CD4-positive, alpha-beta memory T cell (primary cell): ENCODE measurements at regions not wholly inside any gene's neighbourhood (a gene's known extent, or its start where the extent isn't known, plus 50 kb on each side); places are given as distances from the start of the nearest gene placed in this dataset.

Experiments
- CTCF ChIA-PET: fragments of 350-600 bp; sonication (Branson Sonifier 250); formaldehyde crosslinking; loops from one replicate; lab custom pipeline; 2021; ENCODE audit warnings: inconsistent platforms; ENCODE audit not compliant: partially characterized antibody; lab: Charles Lee
- POLR2A ChIA-PET: fragments of 350-600 bp; sonication (Branson Sonifier 250); formaldehyde crosslinking; loops from one replicate; lab custom pipeline; 2021; ENCODE audit not compliant: partially characterized antibody; lab: Charles Lee
- DNase-seq, 5 donors: peaks; one replicate each; pipeline versions ENCODE4 v3.0.0 to v3.0.0-alpha.2; 2020 to 2022; ENCODE audit warnings: mixed read lengths in 1 of 5
- H3K27ac ChIP-seq: one replicate; pipeline ENCODE4 v1.7.0; 2013; ENCODE audit warnings: low read depth, low read length
- H3K27me3 ChIP-seq: 2 replicates; pipeline ENCODE4 v1.7.0; 2013; ENCODE audit warnings: mild to moderate bottlenecking, low read length, moderate library complexity; ENCODE audit not compliant: insufficient read depth
- H3K36me3 ChIP-seq: 2 replicates; pipeline ENCODE4 v1.7.0; 2013; ENCODE audit warnings: mild to moderate bottlenecking, low read length, moderate library complexity; ENCODE audit not compliant: insufficient read depth
- H3K4me1 ChIP-seq: 2 replicates; pipeline ENCODE4 v1.7.0; 2013; ENCODE audit warnings: mild to moderate bottlenecking, low read length, moderate library complexity; ENCODE audit not compliant: insufficient read depth
- H3K4me3 ChIP-seq, 2 donors: one replicate each; pipeline ENCODE4 v1.7.0; 2013; ENCODE audit warnings: low read length in 2 of 2, mild to moderate bottlenecking in 1 of 2
- H3K9me3 ChIP-seq, 2 donors: one replicate each; pipeline ENCODE4 v1.7.0; 2013; ENCODE audit warnings: low read length in 2 of 2, control low read depth in 1 of 2; ENCODE audit not compliant: control insufficient read depth in 1 of 2
- H3K27ac Mint-ChIP-seq, 7 donors: one replicate each; pipeline ENCODE4 v1.8.0; 2020 to 2021; ENCODE audit warnings: mixed read lengths in 7 of 7, mild to moderate bottlenecking in 6 of 7, inconsistent platforms in 3 of 7, moderate library complexity in 3 of 7
- H3K27me3 Mint-ChIP-seq, 2 donors: one replicate each; pipeline ENCODE4 v1.8.0; 2020 to 2021; ENCODE audit warnings: mixed read lengths in 2 of 2
- H3K36me3 Mint-ChIP-seq, 2 donors: one replicate each; pipeline ENCODE4 v1.8.0; 2020 to 2021; ENCODE audit warnings: mixed read lengths in 2 of 2, inconsistent platforms in 1 of 2, mild to moderate bottlenecking in 1 of 2
- H3K4me1 Mint-ChIP-seq, 4 donors: one replicate each; pipeline ENCODE4 v1.8.0; 2020 to 2021; ENCODE audit warnings: mixed read lengths in 4 of 4, mild to moderate bottlenecking in 1 of 4
- H3K4me3 Mint-ChIP-seq, 8 donors: one replicate each; pipeline ENCODE4 v1.8.0; 2020 to 2021; ENCODE audit warnings: mixed read lengths in 8 of 8, mild to moderate bottlenecking in 7 of 8, moderate library complexity in 6 of 8, inconsistent platforms in 3 of 8
- H3K9me3 Mint-ChIP-seq, 8 donors: one replicate each; pipeline ENCODE4 v1.8.0; 2020 to 2021; ENCODE audit warnings: mixed read lengths in 8 of 8, mild to moderate bottlenecking in 5 of 8, inconsistent platforms in 3 of 8, moderate library complexity in 1 of 8
- intact Hi-C: fragments of 100-400 bp; cut with micrococcal nuclease; formaldehyde crosslinking; loops from one replicate; pipeline ENCODE4 v1.15.1; 2023

- H3K4me1 Mint-ChIP-seq: no peaks in the 10 kb centered on the region
- no peak overlapping the region for H3K4me3 Mint-ChIP-seq
- ChIA-PET POLR2A (no interaction called here), CTCF (no interaction called here)
- no peak overlapping the region for H3K27ac ChIP-seq
- no peaks in the 10 kb centered on the region for H3K9me3 ChIP-seq
- no peaks in the 10 kb centered on the region for H3K4me1 ChIP-seq
- H3K9me3 Mint-ChIP-seq: peaks cover 0 to 3% (median 0%) of the 10 kb centered on the region in 8 donors
- no peaks in the 10 kb centered on the region for H3K36me3 ChIP-seq
- H3K4me3 ChIP-seq: no peak overlapping the region
- intact Hi-C loops: no loop called here
- peaks cover 0 to 9% of the 10 kb centered on the region in 2 donors for H3K27me3 Mint-ChIP-seq
- H3K27ac Mint-ChIP-seq: no peak overlapping the region
- DNase-seq: no peak
- H3K36me3 Mint-ChIP-seq: no peaks in the 10 kb centered on the region
- no peaks in the 10 kb centered on the region for H3K27me3 ChIP-seq
Observed at GRCh38 chr17:15095935-15096334, 169.2 kb downstream of the PMP22 start.

- peaks cover 0 to 3% (median 0%) of the 10 kb centered on the region in 8 donors for H3K9me3 Mint-ChIP-seq
- intact Hi-C loops: no loop called here
- peaks cover 3 to 10% of the 10 kb centered on the region in 2 donors for H3K27me3 Mint-ChIP-seq
- no peak overlapping the region for H3K4me3 Mint-ChIP-seq
- ChIA-PET POLR2A (no interaction called here), CTCF (no interaction called here)
- no peak for DNase-seq
- Histone ChIP-seq H3K36me3 (no peaks in the 10 kb centered on the region), H3K9me3 (no peaks in the 10 kb centered on the region), H3K27ac (no peak overlapping the region), H3K4me1 (no peaks in the 10 kb centered on the region), H3K4me3 (no peak overlapping the region), H3K27me3 (no peaks in the 10 kb centered on the region)
- no peak overlapping the region for H3K27ac Mint-ChIP-seq
- no peaks in the 10 kb centered on the region for H3K36me3 Mint-ChIP-seq
- H3K4me1 Mint-ChIP-seq: no peaks in the 10 kb centered on the region
Observed at GRCh38 chr17:15092762-15093161, 172.4 kb downstream of the PMP22 start.

DNA sequence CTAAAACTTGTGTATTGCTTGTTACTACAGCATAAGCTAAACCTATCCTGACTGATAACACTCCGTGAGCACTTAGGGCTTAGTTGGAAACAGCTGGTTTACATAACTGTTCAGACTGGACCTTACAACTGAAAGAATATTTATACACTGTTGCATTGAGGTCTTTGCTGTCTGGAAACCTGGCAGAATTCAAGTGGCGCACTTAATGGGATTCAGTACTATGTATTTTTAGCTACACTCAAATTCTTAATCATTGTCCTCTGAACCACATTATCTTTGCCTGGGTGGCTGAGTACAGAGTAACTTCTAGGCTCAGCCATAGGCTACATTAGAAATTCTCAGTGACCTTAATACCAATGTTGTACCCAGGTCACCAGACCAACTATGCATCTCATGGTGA lies 172.9 kb downstream of the PMP22 start:
- peaks cover 3 to 13% of the 10 kb centered on the region in 2 donors for H3K27me3 Mint-ChIP-seq
- no peak overlapping the region for H3K27ac Mint-ChIP-seq
- ChIA-PET POLR2A (no interaction called here), CTCF (no interaction called here)
- DNase-seq: no peak
- intact Hi-C loops: no loop called here
- H3K9me3 Mint-ChIP-seq: peaks cover 0 to 3% (median 0%) of the 10 kb centered on the region in 8 donors
- Histone ChIP-seq H3K27me3 (no peaks in the 10 kb centered on the region), H3K4me3 (no peak overlapping the region), H3K36me3 (no peaks in the 10 kb centered on the region), H3K4me1 (no peaks in the 10 kb centered on the region), H3K9me3 (no peaks in the 10 kb centered on the region), H3K27ac (no peak overlapping the region)
- H3K4me1 Mint-ChIP-seq: no peaks in the 10 kb centered on the region
- H3K36me3 Mint-ChIP-seq: no peaks in the 10 kb centered on the region
- H3K4me3 Mint-ChIP-seq: no peak overlapping the region

GRCh38 chr17:15091825-15092224 lies 173.3 kb downstream of the PMP22 start:
- ChIA-PET POLR2A (no interaction called here), CTCF (no interaction called here)
- no peaks in the 10 kb centered on the region for H3K36me3 Mint-ChIP-seq
- no peak for DNase-seq
- H3K4me1 Mint-ChIP-seq: no peaks in the 10 kb centered on the region
- Histone ChIP-seq H3K9me3 (no peaks in the 10 kb centered on the region), H3K27ac (no peak overlapping the region), H3K4me1 (no peaks in the 10 kb centered on the region), H3K27me3 (no peaks in the 10 kb centered on the region), H3K4me3 (no peak overlapping the region), H3K36me3 (no peaks in the 10 kb centered on the region)
- no peak overlapping the region for H3K27ac Mint-ChIP-seq
- H3K27me3 Mint-ChIP-seq: peaks cover 3 to 14% of the 10 kb centered on the region in 2 donors
- H3K4me3 Mint-ChIP-seq: no peak overlapping the region
- peaks cover 0 to 3% (median 0%) of the 10 kb centered on the region in 8 donors for H3K9me3 Mint-ChIP-seq
- intact Hi-C loops: no loop called here

GRCh38 chr17:15090533-15090932 lies 174.6 kb downstream of the PMP22 start:
- no peak for DNase-seq

GRCh38 chr17:15087946-15088345 lies 177.2 kb downstream of the PMP22 start:
- Histone ChIP-seq H3K36me3 (no peaks in the 10 kb centered on the region), H3K4me1 (no peaks in the 10 kb centered on the region), H3K9me3 (no peaks in the 10 kb centered on the region), H3K27me3 (no peaks in the 10 kb centered on the region), H3K4me3 (no peak overlapping the region), H3K27ac (no peak overlapping the region)
- H3K27ac Mint-ChIP-seq: no peak overlapping the region
- POLR2A ChIA-PET: no interaction called here
- CTCF ChIA-PET: no interaction called here
- no peaks in the 10 kb centered on the region for H3K9me3 Mint-ChIP-seq
- no peaks in the 10 kb centered on the region for H3K4me1 Mint-ChIP-seq
- H3K36me3 Mint-ChIP-seq: no peaks in the 10 kb centered on the region
- no peak for DNase-seq
- H3K27me3 Mint-ChIP-seq: peaks cover 15 to 22% of the 10 kb centered on the region in 2 donors
- H3K4me3 Mint-ChIP-seq: no peak overlapping the region
- intact Hi-C loops: no loop called here

More at GRCh38 chr17:15090533-15090932, 174.6 kb downstream of the PMP22 start:
- H3K27me3 Mint-ChIP-seq: peaks cover 9 to 19% of the 10 kb centered on the region in 2 donors
- Histone ChIP-seq H3K36me3 (no peaks in the 10 kb centered on the region), H3K4me1 (no peaks in the 10 kb centered on the region), H3K27ac (no peak overlapping the region), H3K27me3 (no peaks in the 10 kb centered on the region), H3K9me3 (no peaks in the 10 kb centered on the region), H3K4me3 (no peak overlapping the region)
- H3K36me3 Mint-ChIP-seq: no peaks in the 10 kb centered on the region
- POLR2A ChIA-PET: no interaction called here
- peaks cover 0 to 3% (median 0%) of the 10 kb centered on the region in 8 donors for H3K9me3 Mint-ChIP-seq
- no peaks in the 10 kb centered on the region for H3K4me1 Mint-ChIP-seq
- H3K4me3 Mint-ChIP-seq: no peak overlapping the region
- no peak overlapping the region for H3K27ac Mint-ChIP-seq
- CTCF ChIA-PET: no interaction called here
- intact Hi-C loops: no loop called here

DNA sequence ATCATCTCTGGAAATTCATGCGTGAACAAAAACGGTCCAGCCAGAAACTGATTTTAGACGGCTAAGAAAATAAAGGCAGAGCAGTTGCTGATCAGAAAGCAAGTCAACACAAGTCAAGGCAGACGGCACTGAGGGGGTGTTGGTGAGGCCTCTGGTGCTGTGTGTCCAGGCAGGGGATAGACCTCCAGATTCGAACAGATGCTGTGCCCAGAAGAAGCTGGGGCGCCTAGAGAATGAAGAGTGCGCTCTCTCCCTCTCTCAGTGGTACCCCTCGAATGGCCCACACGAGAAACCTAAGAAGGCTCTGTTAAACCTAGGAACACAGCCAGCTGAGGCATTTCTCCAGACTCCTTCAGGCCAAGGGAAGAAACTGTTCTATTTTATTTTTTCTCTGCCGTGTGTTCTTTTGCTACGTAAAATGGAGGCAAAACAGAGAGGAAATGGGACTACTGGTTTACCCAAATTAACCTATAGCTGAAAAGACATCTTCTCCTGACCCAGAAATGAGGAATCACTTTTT lies 178.3 kb downstream of the PMP22 start:
- Histone ChIP-seq H3K4me3 (no peak overlapping the region), H3K4me1 (no peaks in the 10 kb centered on the region), H3K9me3 (no peaks in the 10 kb centered on the region), H3K27ac (no peak overlapping the region), H3K36me3 (no peaks in the 10 kb centered on the region), H3K27me3 (no peaks in the 10 kb centered on the region)
- CTCF ChIA-PET: no interaction called here
- peaks cover 15 to 22% of the 10 kb centered on the region in 2 donors for H3K27me3 Mint-ChIP-seq
- no peaks in the 10 kb centered on the region for H3K4me1 Mint-ChIP-seq
- no peak for DNase-seq
- H3K9me3 Mint-ChIP-seq: no peaks in the 10 kb centered on the region
- H3K36me3 Mint-ChIP-seq: no peaks in the 10 kb centered on the region
- intact Hi-C loops: no loop called here
- H3K27ac Mint-ChIP-seq: no peak overlapping the region
- POLR2A ChIA-PET: no interaction called here
- H3K4me3 Mint-ChIP-seq: no peak overlapping the region
